ENCODE measurements at regions not wholly inside any gene's neighbourhood (a gene's known extent, or its start where the extent isn't known, plus 50 kb on each side); places are given as distances from the start of the nearest gene placed in this dataset.

- H3K4me1 Mint-ChIP-seq = peaks cover 0 to 2% of the 10 kb centered on the region in 2 experiments; a peak in 1 of 4 replicates
- H3K4me2 ChIP-seq (ENCODE audit: insufficient read depth, insufficient read length, low read length) = no peak overlapping the region
- H3K79me1 ChIP-seq (ENCODE audit: insufficient read depth, low read depth, low read length, poor library complexity, severe bottlenecking) = no peaks in the 10 kb centered on the region
- no peak for DNase-seq
- H3K18ac ChIP-seq (ENCODE audit: insufficient read length, low read depth, low read length) = no peak overlapping the region
- no peak overlapping the region for H2AFZ ChIP-seq (ENCODE audit: low read length)
- H4K91ac ChIP-seq (ENCODE audit: insufficient read length, low read depth, low read length) = no peak overlapping the region
- no peak overlapping the region for H3K27ac Mint-ChIP-seq
- H2BK5ac ChIP-seq (ENCODE audit: insufficient read length, low read length) = no peak overlapping the region
- no peak overlapping the region for H3K56ac ChIP-seq (ENCODE audit: insufficient read length, low read depth, low read length)
- no peaks in the 10 kb centered on the region for H4K20me1 ChIP-seq (ENCODE audit: control insufficient read depth, insufficient read depth, insufficient read length)
- H3K14ac ChIP-seq (ENCODE audit: insufficient read depth, low read length) = no peak overlapping the region
- H3K9me3 Mint-ChIP-seq = peaks cover 2 to 3% of the 10 kb centered on the region in 2 experiments; a peak in 3 of 5 replicates
- no peak overlapping the region for H2BK12ac ChIP-seq (ENCODE audit: insufficient read length, low read depth, low read length)
- no peak overlapping the region for H2AK5ac ChIP-seq (ENCODE audit: insufficient read length, low read length)
- no peak overlapping the region for H3K4ac ChIP-seq (ENCODE audit: low read depth, low read length)
- no peaks in the 10 kb centered on the region for H3K27me3 Mint-ChIP-seq (ENCODE audit: low read depth)
- no peak overlapping the region for H2BK15ac ChIP-seq (ENCODE audit: low read depth, low read length)
- H3K79me2 ChIP-seq (ENCODE audit: insufficient read depth, low read length) = no peaks in the 10 kb centered on the region
- H4K8ac ChIP-seq (replicated peaks; ENCODE audit: insufficient read length, low read depth, low read length) = no peak overlapping the region
- no peaks in the 10 kb centered on the region for H3K23me2 ChIP-seq (ENCODE audit: insufficient read length, low read depth, low read length, poor library complexity, severe bottlenecking)
- H3K4me1 ChIP-seq (ENCODE audit: insufficient read depth, low read length) = no peaks in the 10 kb centered on the region
- H2BK120ac ChIP-seq (ENCODE audit: low read depth, low read length, poor library complexity, severe bottlenecking) = no peak overlapping the region
- no peak overlapping the region for H3K4me3 Mint-ChIP-seq
- H3K9me3 ChIP-seq (ENCODE audit: control insufficient read depth, low read depth, low read length) = peaks cover 2% of the 10 kb centered on the region
- no peak overlapping the region for H3T11ph ChIP-seq (ENCODE audit: low read length)
- no peak for TF ChIP-seq CTCF (conservative IDR thresholded peaks at IDR 0.05)
- H2BK20ac ChIP-seq (ENCODE audit: low read depth, low read length, poor library complexity, severe bottlenecking) = no peak overlapping the region
- no peak overlapping the region for H4K5ac ChIP-seq (ENCODE audit: insufficient read length, low read depth, low read length)
- H3K27ac ChIP-seq (ENCODE audit: insufficient read length, low read depth, low read length) = no peak overlapping the region
- H3K9ac ChIP-seq (ENCODE audit: extremely low read depth, insufficient read length, low read length) = no peak overlapping the region
- no CpG with 5 or more reads among the region's 7 CpGs for WGBS (ENCODE audit: extremely low coverage, insufficient read length, low lambda C conversion rate)
- peaks cover 0 to 7% (median 2%) of the 10 kb centered on the region in 3 experiments; a peak in 2 of 7 replicates for H3K36me3 Mint-ChIP-seq (ENCODE audit: insufficient read depth in 1 of 3, low read depth in 3 of 3)
- no peaks in the 10 kb centered on the region for H3K27me3 ChIP-seq (ENCODE audit: insufficient read depth, low read length)
- H3K23ac ChIP-seq (ENCODE audit: insufficient read length, low read depth, low read length) = no peak overlapping the region
Measured at GRCh38 chr5:4647955-4648354, 492.2 kb upstream of the ADAMTS16 start.

Measured in H9 (cell line).